ENCODE measurements at regions not wholly inside any gene's neighbourhood (a gene's known extent, or its start where the extent isn't known, plus 50 kb on each side); places are given as distances from the start of the nearest gene placed in this dataset.

- no peaks in the 10 kb centered on the region for H3K79me1 ChIP-seq (ENCODE audit: low read depth in 1 of 2, low read length in 2 of 2)
- H3K18ac ChIP-seq (ENCODE audit: low read depth, low read length): no peak overlapping the region
- H2BK5ac ChIP-seq (ENCODE audit: low read depth, low read length, poor library complexity, severe bottlenecking): no peak overlapping the region
- H3K9me1 ChIP-seq (ENCODE audit: insufficient read depth, low read length): no peaks in the 10 kb centered on the region
- H4K5ac ChIP-seq (ENCODE audit: low read depth, low read length): no peak overlapping the region
- no peaks in the 10 kb centered on the region for H3K9me3 ChIP-seq (ENCODE audit: control insufficient read depth, insufficient read depth, low read length)
- H3K23ac ChIP-seq (ENCODE audit: low read depth, low read length): no peak overlapping the region
- H2BK15ac ChIP-seq (ENCODE audit: low read depth, low read length): no peak overlapping the region
- H3K4me3 ChIP-seq (ENCODE audit: insufficient read depth, low read depth, low read length): no peak overlapping the region
- no peak overlapping the region for H2AK5ac ChIP-seq (ENCODE audit: low read depth, low read length)
- H3K4me1 ChIP-seq (ENCODE audit: control insufficient read depth, insufficient read depth, low read length): no peaks in the 10 kb centered on the region
- in situ Hi-C loops (cut with MboI; ENCODE audit: low sequenced_read_pairs) (no loop called here), dilution Hi-C loops (cut with HindIII; ENCODE audit: low sequenced_read_pairs, unreplicated experiment) (no loop called here), intact Hi-C loops (cut with micrococcal nuclease) (no loop called here)
- no peak overlapping the region for H3K4ac ChIP-seq (ENCODE audit: low read depth, low read length)
- no peak overlapping the region for H3K9ac ChIP-seq (ENCODE audit: low read depth, low read length)
- BruUV-seq (replicated peaks): no TSS peak
- no peaks in the 10 kb centered on the region for H3K36me3 ChIP-seq (ENCODE audit: control insufficient read depth, insufficient read depth, low read length)
- ChIA-PET CTCF (no interaction called here), POLR2A (ENCODE audit: unreplicated experiment) (no interaction called here)
- no peak overlapping the region for H2BK120ac ChIP-seq (ENCODE audit: low read depth, low read length)
- TF ChIP-seq MAFK (IDR thresholded peaks at IDR 0.05; ENCODE audit: low read depth, low read length): no peak
- no peak for TF ChIP-seq RFX5 (IDR thresholded peaks at IDR 0.05; ENCODE audit: low read depth, low read length)
- no peak for TF ChIP-seq POLR2A (IDR thresholded peaks at IDR 0.05; ENCODE audit: low read depth, low read length)
- no peaks in the 10 kb centered on the region for H4K20me1 ChIP-seq (ENCODE audit: insufficient read depth, low read length)
- H3K27me3 ChIP-seq (ENCODE audit: control insufficient read depth, insufficient read depth, low read length): no peaks in the 10 kb centered on the region
- H2BK20ac ChIP-seq (ENCODE audit: low read depth, low read length): no peak overlapping the region
- ATAC-seq (ENCODE audit: low read depth) (no peak), DNase-seq (no peak)
- no peak overlapping the region for H3K56ac ChIP-seq (ENCODE audit: extremely low read depth, insufficient read depth, low read length)
- H3K14ac ChIP-seq (replicated peaks; ENCODE audit: low read depth, low read length): no peak overlapping the region
- H3K27ac ChIP-seq (ENCODE audit: insufficient read depth, low read length): no peak overlapping the region
- H2AFZ ChIP-seq (replicated peaks; ENCODE audit: low read length, poor library complexity): no peak overlapping the region
- no CpG with 5 or more reads among the region's 1 CpG for WGBS, 2 experiments (ENCODE audit: extremely low coverage in 2 of 2, insufficient read length in 1 of 2)
- no peak overlapping the region for H4K8ac ChIP-seq (ENCODE audit: low read depth in 2 of 2, low read length in 2 of 2)
- H2AK9ac ChIP-seq (replicated peaks; ENCODE audit: low read depth, low read length, poor library complexity): no peak overlapping the region
- no peak overlapping the region for H3K4me2 ChIP-seq (ENCODE audit: low read depth, low read length)
- H4K91ac ChIP-seq (ENCODE audit: insufficient read depth, low read depth, low read length): no peak overlapping the region
These were observed 3515.0 kb downstream of the GOLGA6L6 start for GRCh38 chr15:17026633-17027032.

All from IMR-90 (cell line).